Panc1 (cell line): ENCODE measurements at regions not wholly inside any gene's neighbourhood (a gene's known extent, or its start where the extent isn't known, plus 50 kb on each side); places are given as distances from the start of the nearest gene placed in this dataset.

Source experiments
- ATAC-seq: fragments of 200-7000 bp; cut with Tn5 transposase; 2 replicates; pipeline ENCODE4 v1.9.1; 2020; ENCODE audit warnings: mild to moderate bottlenecking, moderate library complexity
- BruUV-seq: library from RNA; stranded (reverse); fragments of 400-500 nt; replicated peaks from 2 replicates; lab custom pipeline; 2021; lab: Mats Ljungman, UMichigan
- CTCF ChIA-PET: fragments of 300-600 bp; sonication (Branson Sonifier 250); formaldehyde crosslinking; loops from one replicate; lab custom pipeline; 2022; ENCODE audit warnings: antibody characterized with exemption; lab: Charles Lee
- POLR2A ChIA-PET: fragments of 300-600 bp; sonication (Branson Sonifier 250); formaldehyde crosslinking; loops from one replicate; lab custom pipeline; 2022; ENCODE audit warnings: antibody characterized with exemption; lab: Charles Lee
- DNase-seq: peaks from one replicate; pipeline ENCODE4 v3.0.0-alpha.2; 2010; ENCODE audit warnings: low read depth, low spot score
- H3K27ac ChIP-seq: 2 replicates; pipeline ENCODE4 v1.5.1; 2011; ENCODE audit warnings: mild to moderate bottlenecking, low read length, inconsistent platforms
- H3K27me3 ChIP-seq: fragments of 200-500 bp; sonication (Bioruptor generic); 2 replicates; pipeline ENCODE4 v1.6.0; 2014; ENCODE audit warnings: low read length, inconsistent platforms; ENCODE audit not compliant: control insufficient read depth, insufficient read depth
- H3K36me3 ChIP-seq: fragments of 200-500 bp; sonication (Bioruptor generic); 2 replicates; pipeline ENCODE4 v1.5.1; 2014; ENCODE audit warnings: inconsistent platforms, mild to moderate bottlenecking, low read length, moderate library complexity; ENCODE audit not compliant: control insufficient read depth, insufficient read depth
- H3K4me1 ChIP-seq: 2 replicates; pipeline ENCODE4 v1.5.1; 2011; ENCODE audit warnings: inconsistent platforms, mild to moderate bottlenecking, low read length, moderate library complexity; ENCODE audit not compliant: control insufficient read depth, insufficient read depth
- H3K4me3 ChIP-seq, 2 experiments: 2 replicates each; pipeline ENCODE4 v1.5.1; 2011 to 2012; ENCODE audit warnings: low read depth in 2 of 2, low read length in 2 of 2, mild to moderate bottlenecking in 2 of 2, inconsistent platforms in 1 of 2, moderate library complexity in 1 of 2
- H3K9me3 ChIP-seq: fragments of 200-500 bp; sonication (Bioruptor generic); 2 replicates; pipeline ENCODE4 v1.5.1; 2014; ENCODE audit warnings: low read depth, mild to moderate bottlenecking, inconsistent platforms, low read length, moderate library complexity; ENCODE audit not compliant: control insufficient read depth, insufficient read depth
- CTCF ChIP-seq: fragments of 450-650 bp; IDR thresholded peaks from 2 replicates; pipeline ENCODE4 v1.5.1; 2017; ENCODE audit warnings: mild to moderate bottlenecking
- POLR2AphosphoS5 ChIP-seq: IDR thresholded peaks from 2 replicates; pipeline ENCODE4 v1.6.1; 2012; ENCODE audit warnings: mild to moderate bottlenecking, low read depth, low read length, moderate library complexity
- REST ChIP-seq, 2 experiments: IDR thresholded peaks; 2 replicates each; pipeline ENCODE4 v1.6.1; 2011 to 2012; ENCODE audit warnings: low read depth in 2 of 2, control low read depth in 1 of 2, low read length in 1 of 2, mild to moderate bottlenecking in 1 of 2, moderate library complexity in 1 of 2; ENCODE audit not compliant: insufficient read depth in 1 of 2
- SIN3A ChIP-seq: IDR thresholded peaks from 2 replicates; pipeline ENCODE4 v1.6.1; 2012; ENCODE audit warnings: low read depth, mild to moderate bottlenecking, low read length, moderate library complexity, borderline replicate concordance; ENCODE audit not compliant: insufficient read depth
- TCF7L2 ChIP-seq: IDR thresholded peaks from 2 replicates; pipeline ENCODE4 v1.6.1; 2011; ENCODE audit warnings: mild to moderate bottlenecking, low read depth, low read length, inconsistent platforms
- in situ Hi-C: cut with HindIII; loops from 2 replicates; pipeline ENCODE4 v1.10.0; 2016; ENCODE audit warnings: low sequenced_read_pairs, low pct_unique_long_range_greater_than_20kb
- intact Hi-C: fragments of 100-400 bp; cut with micrococcal nuclease; formaldehyde crosslinking; loops from one replicate; pipeline ENCODE4 v1.10.0; 2022; ENCODE audit not compliant: unreplicated experiment

- DNase-seq = no peak
- POLR2A ChIA-PET = no interaction called here
- no peaks in the 10 kb centered on the region for H3K27me3 ChIP-seq
- no peak overlapping the region for H3K4me3 ChIP-seq
- no peak overlapping the region for H3K27ac ChIP-seq
- CTCF ChIA-PET = no interaction called here
- no peak for TF ChIP-seq POLR2AphosphoS5
- in situ Hi-C loops (no loop called here), intact Hi-C loops (no loop called here)
- no peaks in the 10 kb centered on the region for H3K9me3 ChIP-seq
- ATAC-seq = no peak
- H3K4me1 ChIP-seq = no peaks in the 10 kb centered on the region
- H3K36me3 ChIP-seq = no peaks in the 10 kb centered on the region
- no TSS peak for BruUV-seq
Measured at GRCh38 chr1:195956845-195957244, 651.4 kb downstream of the KCNT2 start.

- BruUV-seq = no TSS peak
- in situ Hi-C loops = no loop called here
- CTCF ChIA-PET = no interaction called here
Measured at GRCh38 chr1:195954848-195955247, 653.4 kb downstream of the KCNT2 start.

More at GRCh38 chr1:195954848-195955247, 653.4 kb downstream of the KCNT2 start:
- ATAC-seq (no peak), DNase-seq (no peak)
- intact Hi-C loops = no loop called here
- H3K4me1 ChIP-seq = no peaks in the 10 kb centered on the region
- H3K27ac ChIP-seq = no peak overlapping the region
- no peak overlapping the region for H3K4me3 ChIP-seq
- H3K36me3 ChIP-seq = no peaks in the 10 kb centered on the region
- TF ChIP-seq POLR2AphosphoS5 (no peak), SIN3A (no peak), REST (IDR thresholded peaks at IDR 0.05; ENCODE audit: insufficient read depth in 1 of 2, low read depth in 2 of 2, low read length in 1 of 2) (no peak), CTCF (no peak), TCF7L2 (no peak)
- no peaks in the 10 kb centered on the region for H3K9me3 ChIP-seq
- POLR2A ChIA-PET = no interaction called here
- H3K27me3 ChIP-seq = no peaks in the 10 kb centered on the region
